HuH-7 (cell line): ENCODE measurements at regions not wholly inside any gene's neighbourhood (a gene's known extent, or its start where the extent isn't known, plus 50 kb on each side); places are given as distances from the start of the nearest gene placed in this dataset.

ENCODE experiments used
- DNase-seq: peaks from one replicate; pipeline ENCODE4 v3.0.0; 2011; ENCODE audit warnings: low spot score

- DNase-seq, result no peak
Measured at GRCh38 chr20:52779125-52779524, 193.0 kb upstream of the TSHZ2 start.

GRCh38 chr20:52777171-52777570 is 195.0 kb upstream of the TSHZ2 start:
- no peak for DNase-seq

GRCh38 chr20:52775786-52776185 is 196.4 kb upstream of the TSHZ2 start:
- DNase-seq, result no peak

- no peak for DNase-seq
Measured at GRCh38 chr20:52768694-52769093, 203.5 kb upstream of the TSHZ2 start.

GRCh38 chr20:52766645-52767435 is 205.3 kb upstream of the TSHZ2 start:
- DNase-seq, result no peak

GRCh38 chr20:52763321-52763853 is 208.8 kb upstream of the TSHZ2 start:
- no peak for DNase-seq

GRCh38 chr20:52761867-52762266 is 210.3 kb upstream of the TSHZ2 start:
- no peak for DNase-seq

GRCh38 chr20:52760791-52761190 is 211.4 kb upstream of the TSHZ2 start:
- no peak for DNase-seq

GRCh38 chr20:52757411-52757810 is 214.7 kb upstream of the TSHZ2 start:
- no peak for DNase-seq

- DNase-seq, result no peak
Measured at GRCh38 chr20:52755744-52756143, 216.4 kb upstream of the TSHZ2 start.

GRCh38 chr20:52754366-52754765 is 217.8 kb upstream of the TSHZ2 start:
- no peak for DNase-seq

- no peak for DNase-seq
Measured at GRCh38 chr20:52752023-52752422, 220.1 kb upstream of the TSHZ2 start.

GRCh38 chr20:52751571-52751970 is 220.6 kb upstream of the TSHZ2 start:
- DNase-seq, result no peak

GRCh38 chr20:52749938-52750337 is 222.2 kb upstream of the TSHZ2 start:
- DNase-seq, result no peak

GRCh38 chr20:52748990-52749389 is 223.2 kb upstream of the TSHZ2 start:
- no peak for DNase-seq

- no peak for DNase-seq
Measured at GRCh38 chr20:52748285-52748932, 223.7 kb upstream of the TSHZ2 start.

- peak; percentile 42 for DNase-seq
Measured at GRCh38 chr20:52747845-52748284, 224.3 kb upstream of the TSHZ2 start.

GRCh38 chr20:52746770-52747169 is 225.4 kb upstream of the TSHZ2 start:
- DNase-seq, result no peak

GRCh38 chr20:52746190-52746589 is 226.0 kb upstream of the TSHZ2 start:
- no peak for DNase-seq

- DNase-seq, result no peak
Measured at GRCh38 chr20:52744441-52744840, 227.7 kb upstream of the TSHZ2 start.

- DNase-seq, result no peak
Measured at GRCh38 chr20:52738081-52738480, 234.1 kb upstream of the TSHZ2 start.

- no peak for DNase-seq
Measured at GRCh38 chr20:52736507-52736906, 235.7 kb upstream of the TSHZ2 start.

GRCh38 chr20:52731093-52731492 is 241.1 kb upstream of the TSHZ2 start:
- no peak for DNase-seq
